Glutamatergic neuron (in vitro differentiated cells): ENCODE measurements at regions not wholly inside any gene's neighbourhood (a gene's known extent, or its start where the extent isn't known, plus 50 kb on each side); places are given as distances from the start of the nearest gene placed in this dataset.

Experiments used
- DNase-seq: peaks from one replicate; pipeline ENCODE4 v3.0.0; 2022
- H3K27ac Mint-ChIP-seq: one replicate; pipeline ENCODE4 v1.8.0; 2020; ENCODE audit warnings: mild to moderate bottlenecking, mixed read lengths, inconsistent platforms; ENCODE audit not compliant: unreplicated experiment
- H3K27me3 Mint-ChIP-seq: one replicate; pipeline ENCODE4 v1.8.0; 2020; ENCODE audit warnings: mild to moderate bottlenecking, moderate library complexity, mixed read lengths, inconsistent platforms; ENCODE audit not compliant: unreplicated experiment
- H3K36me3 Mint-ChIP-seq: one replicate; pipeline ENCODE4 v1.8.0; 2020; ENCODE audit warnings: mild to moderate bottlenecking, mixed read lengths, inconsistent platforms; ENCODE audit not compliant: unreplicated experiment
- H3K4me1 Mint-ChIP-seq: one replicate; pipeline ENCODE4 v1.8.0; 2020; ENCODE audit warnings: mild to moderate bottlenecking, low read depth, mixed read lengths, inconsistent platforms; ENCODE audit not compliant: unreplicated experiment
- H3K4me3 Mint-ChIP-seq: one replicate; pipeline ENCODE4 v1.8.0; 2020; ENCODE audit warnings: mild to moderate bottlenecking, mixed read lengths, inconsistent platforms; ENCODE audit not compliant: unreplicated experiment
- H3K9me3 Mint-ChIP-seq: one replicate; pipeline ENCODE4 v1.8.0; 2020; ENCODE audit warnings: mild to moderate bottlenecking, moderate library complexity, mixed read lengths, inconsistent platforms; ENCODE audit not compliant: unreplicated experiment
- TF ChIP-seq, protein P1 (sequence below): fragments of 200-600 bp; sonication (generic); IDR thresholded peaks from one replicate; pipeline ENCODE4 v1.5.0; 2021; ENCODE audit not compliant: partially characterized antibody, unreplicated experiment

DNA sequence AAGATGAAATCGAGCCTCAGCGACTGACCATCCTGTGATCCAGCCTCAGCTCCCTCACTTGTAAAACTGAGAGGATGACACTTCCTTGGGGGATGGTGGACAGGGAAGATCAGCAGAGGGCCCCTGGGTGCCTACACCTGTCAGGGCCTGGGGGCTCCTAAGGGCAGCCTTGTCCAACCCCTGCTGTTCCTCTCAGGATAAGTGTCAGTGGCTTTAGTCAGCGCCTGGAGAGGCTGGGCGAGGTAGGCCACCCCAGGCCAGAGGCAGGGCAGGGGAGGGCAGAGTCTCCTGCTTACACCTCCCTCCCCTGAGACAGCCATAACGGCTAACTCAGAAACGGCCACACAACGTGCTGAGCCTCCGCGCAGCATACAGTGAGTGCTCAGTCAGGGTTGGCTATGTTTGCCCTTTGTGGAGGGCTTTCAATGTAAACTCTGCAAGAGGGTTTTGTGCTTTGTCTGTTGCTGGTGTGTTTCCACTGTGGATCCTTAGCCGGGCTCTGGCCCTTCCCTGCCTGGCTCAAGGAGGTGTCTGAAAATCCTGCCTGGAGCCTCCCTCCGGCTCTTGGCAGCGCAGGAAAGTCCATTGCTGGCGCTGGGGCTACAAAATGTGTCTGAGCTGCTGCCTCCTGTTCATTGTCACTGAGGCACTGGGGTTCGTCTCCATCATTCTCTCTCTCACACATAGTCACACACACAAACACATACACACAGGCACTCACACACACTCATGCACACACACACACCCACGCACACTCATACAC lies 588.4 kb downstream of the PTPRU start:
- H3K9me3 Mint-ChIP-seq: no peaks in the 10 kb centered on the region
- no peaks in the 10 kb centered on the region for H3K36me3 Mint-ChIP-seq
- no peaks in the 10 kb centered on the region for H3K4me1 Mint-ChIP-seq
- no peak overlapping the region for H3K4me3 Mint-ChIP-seq
- TF ChIP-seq, protein P1, sequence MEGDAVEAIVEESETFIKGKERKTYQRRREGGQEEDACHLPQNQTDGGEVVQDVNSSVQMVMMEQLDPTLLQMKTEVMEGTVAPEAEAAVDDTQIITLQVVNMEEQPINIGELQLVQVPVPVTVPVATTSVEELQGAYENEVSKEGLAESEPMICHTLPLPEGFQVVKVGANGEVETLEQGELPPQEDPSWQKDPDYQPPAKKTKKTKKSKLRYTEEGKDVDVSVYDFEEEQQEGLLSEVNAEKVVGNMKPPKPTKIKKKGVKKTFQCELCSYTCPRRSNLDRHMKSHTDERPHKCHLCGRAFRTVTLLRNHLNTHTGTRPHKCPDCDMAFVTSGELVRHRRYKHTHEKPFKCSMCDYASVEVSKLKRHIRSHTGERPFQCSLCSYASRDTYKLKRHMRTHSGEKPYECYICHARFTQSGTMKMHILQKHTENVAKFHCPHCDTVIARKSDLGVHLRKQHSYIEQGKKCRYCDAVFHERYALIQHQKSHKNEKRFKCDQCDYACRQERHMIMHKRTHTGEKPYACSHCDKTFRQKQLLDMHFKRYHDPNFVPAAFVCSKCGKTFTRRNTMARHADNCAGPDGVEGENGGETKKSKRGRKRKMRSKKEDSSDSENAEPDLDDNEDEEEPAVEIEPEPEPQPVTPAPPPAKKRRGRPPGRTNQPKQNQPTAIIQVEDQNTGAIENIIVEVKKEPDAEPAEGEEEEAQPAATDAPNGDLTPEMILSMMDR: no peak
- no peak for DNase-seq
- no peak overlapping the region for H3K27ac Mint-ChIP-seq
- peaks cover 3% of the 10 kb centered on the region for H3K27me3 Mint-ChIP-seq

DNA sequence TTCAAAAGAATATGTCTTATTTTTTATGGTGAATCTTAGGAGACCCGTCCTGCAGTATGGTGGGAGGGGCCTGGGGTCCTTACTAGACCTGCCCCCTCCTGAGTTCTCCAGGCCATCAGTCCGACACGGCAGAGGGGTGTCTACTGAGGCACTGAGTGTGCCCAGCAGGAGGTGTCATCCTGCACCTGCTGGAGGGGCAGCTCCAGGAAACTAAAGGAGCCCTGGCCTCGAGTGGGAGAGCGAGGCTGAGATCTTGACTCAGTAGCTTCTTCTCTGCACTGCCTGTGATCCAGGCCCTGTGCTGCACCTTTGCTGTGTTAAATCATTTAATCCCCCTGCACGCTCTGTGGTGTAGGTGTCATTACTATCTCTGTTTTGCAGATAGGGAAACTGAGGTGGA lies 587.7 kb downstream of the PTPRU start:
- Mint-ChIP-seq H3K36me3 (peaks cover 2% of the 10 kb centered on the region), H3K27ac (no peak overlapping the region), H3K4me3 (no peak overlapping the region), H3K4me1 (no peaks in the 10 kb centered on the region), H3K9me3 (no peaks in the 10 kb centered on the region), H3K27me3 (peaks cover 3% of the 10 kb centered on the region)
- DNase-seq: no peak
- TF ChIP-seq, protein P1: no peak

DNA sequence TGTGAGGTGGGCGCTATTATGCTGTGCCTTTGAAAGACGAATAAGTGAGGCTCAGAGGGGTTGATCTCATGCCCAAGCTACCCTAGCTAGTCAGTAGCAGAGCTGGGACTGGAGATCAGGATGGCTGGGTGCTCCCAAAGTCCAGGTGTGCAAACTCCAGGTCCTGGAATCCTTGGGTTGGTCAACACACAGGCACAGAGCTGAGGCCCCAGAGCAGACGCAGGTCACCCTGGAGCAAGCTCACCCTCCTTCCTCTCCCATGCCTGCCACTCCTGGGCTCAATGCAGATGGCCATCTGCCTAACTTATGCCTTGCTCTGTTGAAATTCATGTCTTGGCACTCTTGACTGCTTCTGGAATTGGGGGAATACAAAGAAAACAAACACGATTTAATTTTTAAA lies 587.2 kb downstream of the PTPRU start:
- no peak for DNase-seq
- TF ChIP-seq, protein P1: no peak
- H3K36me3 Mint-ChIP-seq: peaks cover 4% of the 10 kb centered on the region
- no peak overlapping the region for H3K27ac Mint-ChIP-seq
- no peak overlapping the region for H3K4me3 Mint-ChIP-seq
- H3K9me3 Mint-ChIP-seq: no peaks in the 10 kb centered on the region
- H3K4me1 Mint-ChIP-seq: no peaks in the 10 kb centered on the region
- H3K27me3 Mint-ChIP-seq: peaks cover 3% of the 10 kb centered on the region

DNA sequence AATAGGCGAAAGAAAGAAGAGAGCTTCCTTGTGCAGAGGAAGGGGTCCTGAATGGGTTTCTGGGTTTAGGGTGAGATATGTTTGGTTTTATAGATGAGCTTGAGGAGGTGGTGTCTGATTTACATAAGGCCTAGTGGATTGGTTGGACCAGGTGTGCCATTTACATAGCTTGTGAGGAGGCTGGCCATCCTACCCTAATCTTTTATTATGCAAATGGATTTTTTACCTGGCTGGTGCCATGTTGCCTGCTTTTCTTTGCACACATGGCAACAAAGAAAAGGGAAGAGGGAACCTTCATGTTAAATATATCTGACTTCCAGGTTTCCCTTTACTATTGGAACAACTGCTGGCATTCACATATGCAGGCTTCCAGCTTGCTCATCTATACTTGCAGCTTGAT lies 585.3 kb downstream of the PTPRU start:
- no peaks in the 10 kb centered on the region for H3K9me3 Mint-ChIP-seq
- no peaks in the 10 kb centered on the region for H3K27me3 Mint-ChIP-seq
- H3K4me3 Mint-ChIP-seq: no peak overlapping the region
- TF ChIP-seq, protein P1: no peak
- no peak overlapping the region for H3K27ac Mint-ChIP-seq
- H3K36me3 Mint-ChIP-seq: peaks cover 4% of the 10 kb centered on the region
- H3K4me1 Mint-ChIP-seq: no peaks in the 10 kb centered on the region
- DNase-seq: no peak

DNA sequence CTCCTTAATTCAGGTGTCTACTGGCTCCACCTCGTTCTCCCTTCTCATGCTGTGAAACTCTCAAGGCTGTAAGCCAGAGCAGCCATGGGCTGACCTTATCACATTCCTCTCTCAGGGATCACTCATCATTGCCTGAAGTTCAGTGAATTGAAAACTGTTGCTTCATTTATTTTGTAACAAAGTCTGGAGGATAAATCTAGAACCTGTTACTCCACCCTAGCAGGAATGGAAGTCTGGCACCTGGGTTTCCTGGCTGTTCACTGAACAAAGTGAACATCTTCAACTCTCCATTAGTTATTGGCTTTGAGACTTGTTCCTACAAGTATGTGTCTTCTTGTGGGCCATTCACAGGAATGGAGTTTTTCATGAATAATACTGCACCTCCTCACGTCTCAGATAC lies 584.1 kb downstream of the PTPRU start:
- Mint-ChIP-seq H3K4me3 (no peak overlapping the region), H3K27me3 (no peaks in the 10 kb centered on the region), H3K9me3 (no peaks in the 10 kb centered on the region), H3K4me1 (no peaks in the 10 kb centered on the region), H3K27ac (no peak overlapping the region), H3K36me3 (peaks cover 4% of the 10 kb centered on the region)
- DNase-seq: no peak
- TF ChIP-seq, protein P1: no peak
